ENCODE measurements at regions not wholly inside any gene's neighbourhood (a gene's known extent, or its start where the extent isn't known, plus 50 kb on each side); places are given as distances from the start of the nearest gene placed in this dataset.

DNA sequence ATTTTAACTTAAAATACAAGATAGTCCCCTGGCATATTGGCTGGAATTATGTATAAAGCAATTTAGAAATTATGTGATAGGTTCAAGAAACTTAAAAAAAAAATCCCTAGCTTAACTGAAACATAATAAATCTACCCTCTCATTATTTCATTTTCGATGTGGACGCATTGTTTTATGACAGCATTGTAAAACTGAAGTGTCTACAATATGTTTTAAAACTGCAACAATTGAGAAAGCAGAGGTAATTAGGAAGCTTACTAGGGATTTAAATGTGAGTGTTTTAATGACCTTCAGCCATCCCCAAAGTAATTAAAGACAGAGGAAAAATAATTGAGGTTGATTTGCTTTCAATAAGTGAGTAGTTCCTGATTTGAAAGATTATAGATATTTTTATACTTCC, 776.0 kb downstream of the TBC1D32 start:
- Histone ChIP-seq H3K36me3 (replicated peaks in 1 of 2; ENCODE audit: insufficient read depth in 1 of 2, low read depth in 2 of 2) (no peaks in the 10 kb centered on the region), H3K4me1 (no peaks in the 10 kb centered on the region), H3K4me3 (no peak overlapping the region), H3K9me3 (no peaks in the 10 kb centered on the region), H3K27ac (no peak overlapping the region), H3K27me3 (no peaks in the 10 kb centered on the region)
- TF ChIP-seq, protein P1, sequence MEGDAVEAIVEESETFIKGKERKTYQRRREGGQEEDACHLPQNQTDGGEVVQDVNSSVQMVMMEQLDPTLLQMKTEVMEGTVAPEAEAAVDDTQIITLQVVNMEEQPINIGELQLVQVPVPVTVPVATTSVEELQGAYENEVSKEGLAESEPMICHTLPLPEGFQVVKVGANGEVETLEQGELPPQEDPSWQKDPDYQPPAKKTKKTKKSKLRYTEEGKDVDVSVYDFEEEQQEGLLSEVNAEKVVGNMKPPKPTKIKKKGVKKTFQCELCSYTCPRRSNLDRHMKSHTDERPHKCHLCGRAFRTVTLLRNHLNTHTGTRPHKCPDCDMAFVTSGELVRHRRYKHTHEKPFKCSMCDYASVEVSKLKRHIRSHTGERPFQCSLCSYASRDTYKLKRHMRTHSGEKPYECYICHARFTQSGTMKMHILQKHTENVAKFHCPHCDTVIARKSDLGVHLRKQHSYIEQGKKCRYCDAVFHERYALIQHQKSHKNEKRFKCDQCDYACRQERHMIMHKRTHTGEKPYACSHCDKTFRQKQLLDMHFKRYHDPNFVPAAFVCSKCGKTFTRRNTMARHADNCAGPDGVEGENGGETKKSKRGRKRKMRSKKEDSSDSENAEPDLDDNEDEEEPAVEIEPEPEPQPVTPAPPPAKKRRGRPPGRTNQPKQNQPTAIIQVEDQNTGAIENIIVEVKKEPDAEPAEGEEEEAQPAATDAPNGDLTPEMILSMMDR (IDR thresholded peaks at IDR 0.05), result no peak
- TF ChIP-seq POLR2A (IDR thresholded peaks at IDR 0.05), result no peak
- intact Hi-C loops (cut with DNase I), result no loop called here
- no peak for ATAC-seq
- 78 to 81% methylated on average over 2 of the region's 2 CpGs for WGBS, 2 donors
- no peak for DNase-seq

DNA sequence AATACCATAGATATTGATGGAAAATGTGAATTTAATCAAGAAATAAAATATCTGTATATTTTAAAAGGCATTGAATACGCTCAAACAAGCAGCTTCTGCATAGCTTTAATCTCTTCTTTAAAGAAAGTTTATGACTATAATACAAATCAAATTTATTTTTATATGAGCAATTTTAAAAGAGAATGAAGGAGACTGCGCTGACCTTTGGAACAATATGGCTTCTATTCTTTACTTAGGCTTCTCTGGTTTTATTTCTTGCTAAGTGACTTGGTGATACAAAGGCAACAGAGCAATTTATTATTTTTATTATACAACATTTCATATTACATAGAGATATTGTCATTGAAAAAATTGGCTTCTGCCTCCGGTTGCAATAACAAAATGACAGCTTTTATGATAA, 776.7 kb downstream of the TBC1D32 start:
- Histone ChIP-seq H3K4me3 (no peak overlapping the region), H3K9me3 (no peaks in the 10 kb centered on the region), H3K36me3 (replicated peaks in 1 of 2; ENCODE audit: insufficient read depth in 1 of 2, low read depth in 2 of 2) (no peaks in the 10 kb centered on the region), H3K27ac (no peak overlapping the region), H3K4me1 (no peaks in the 10 kb centered on the region), H3K27me3 (no peaks in the 10 kb centered on the region)
- TF ChIP-seq, protein P1 (IDR thresholded peaks at IDR 0.05), result no peak
- TF ChIP-seq POLR2A (IDR thresholded peaks at IDR 0.05), result no peak
- intact Hi-C loops (cut with DNase I), result no loop called here
- ATAC-seq, result no peak
- DNase-seq, result no peak
- 68 to 82% methylated on average over 3 of the region's 3 CpGs for WGBS, 2 donors

DNA sequence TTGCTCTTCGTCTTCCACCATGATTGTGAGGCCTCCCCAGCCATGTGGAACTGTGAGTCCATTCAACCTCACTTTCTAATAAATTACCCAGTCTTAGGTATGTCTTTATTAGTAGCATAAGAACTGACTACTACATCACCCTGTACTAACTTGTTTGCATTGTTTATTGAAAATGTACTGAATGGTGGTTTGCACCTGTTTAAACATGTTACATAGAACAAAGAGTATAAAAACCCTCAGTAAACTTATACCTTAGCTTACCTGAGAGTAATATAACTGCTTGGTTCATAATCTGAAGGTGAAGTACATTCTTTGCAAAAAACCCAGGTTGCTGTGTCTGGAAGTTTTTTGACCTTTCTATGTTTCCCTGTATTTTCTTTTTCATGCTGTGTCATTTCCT, 777.8 kb downstream of the TBC1D32 start:
- DNase-seq (no peak), ATAC-seq (no peak)
- H3K9me3 ChIP-seq, result no peaks in the 10 kb centered on the region
- no peaks in the 10 kb centered on the region for H3K36me3 ChIP-seq (replicated peaks in 1 of 2; ENCODE audit: insufficient read depth in 1 of 2, low read depth in 2 of 2)
- 88 to 96% methylated on average over 1 of the region's 1 CpG for WGBS, 2 donors
- H3K27ac ChIP-seq, result no peak overlapping the region
- no peak overlapping the region for H3K4me3 ChIP-seq
- intact Hi-C loops (cut with DNase I), result no loop called here
- no peaks in the 10 kb centered on the region for H3K4me1 ChIP-seq
- H3K27me3 ChIP-seq, result no peaks in the 10 kb centered on the region
- TF ChIP-seq, protein P1 (IDR thresholded peaks at IDR 0.05), result no peak
- no peak for TF ChIP-seq POLR2A (IDR thresholded peaks at IDR 0.05)

DNA sequence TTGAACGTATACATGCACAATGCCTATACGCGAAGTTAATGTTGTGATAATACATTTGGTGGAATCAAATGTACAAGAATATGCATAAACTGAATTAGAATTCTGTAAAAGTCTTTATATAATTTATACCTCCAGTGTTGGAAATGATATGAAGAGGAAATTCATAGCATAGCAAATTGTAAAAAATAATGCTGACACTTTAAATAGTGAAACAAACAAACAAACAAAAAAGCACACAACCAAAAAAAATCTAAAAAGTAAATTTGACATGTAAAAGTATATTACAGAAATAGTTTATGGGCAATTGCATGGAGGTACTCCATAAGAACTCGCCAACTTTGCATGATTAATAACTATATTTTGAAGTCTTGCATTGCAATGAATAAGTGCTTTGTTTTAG, 780.9 kb downstream of the TBC1D32 start:
- Histone ChIP-seq H3K27ac (no peak overlapping the region), H3K4me3 (no peak overlapping the region), H3K4me1 (no peaks in the 10 kb centered on the region), H3K27me3 (no peaks in the 10 kb centered on the region), H3K36me3 (replicated peaks in 1 of 2; ENCODE audit: insufficient read depth in 1 of 2, low read depth in 2 of 2) (no peaks in the 10 kb centered on the region), H3K9me3 (no peaks in the 10 kb centered on the region)
- DNase-seq (no peak), ATAC-seq (no peak)
- intact Hi-C loops (cut with DNase I), result no loop called here
- no peak for TF ChIP-seq POLR2A (IDR thresholded peaks at IDR 0.05)
- TF ChIP-seq, protein P1 (IDR thresholded peaks at IDR 0.05), result no peak
- WGBS, 2 donors, result 79 to 84% methylated on average over 4 of the region's 4 CpGs

DNA sequence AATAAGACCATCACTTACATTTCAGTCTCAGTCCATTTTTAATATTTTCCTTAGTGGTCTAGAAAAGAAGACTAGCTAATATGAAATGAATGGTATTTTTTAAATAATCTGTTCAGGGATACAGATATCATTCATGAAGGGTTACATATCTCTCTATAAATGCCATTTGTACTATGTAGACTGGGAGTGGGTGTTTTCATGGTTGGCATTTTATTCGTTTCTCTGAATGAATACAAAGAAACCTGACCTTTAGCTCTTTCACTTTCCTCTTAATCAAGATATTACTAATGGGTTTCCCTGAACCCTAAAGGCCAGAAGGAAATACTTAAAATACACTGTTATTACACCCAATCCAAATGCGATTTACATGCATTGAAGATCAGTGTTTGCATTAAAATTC, 788.9 kb downstream of the TBC1D32 start:
- intact Hi-C loops (cut with DNase I), result no loop called here
- TF ChIP-seq POLR2A (IDR thresholded peaks at IDR 0.05), result no peak
- TF ChIP-seq, protein P1 (IDR thresholded peaks at IDR 0.05), result no peak
- H3K9me3 ChIP-seq, result no peaks in the 10 kb centered on the region
- H3K4me3 ChIP-seq, result no peak overlapping the region
- no peaks in the 10 kb centered on the region for H3K4me1 ChIP-seq
- H3K27me3 ChIP-seq, result no peaks in the 10 kb centered on the region
- DNase-seq (no peak), ATAC-seq (no peak)
- H3K36me3 ChIP-seq (replicated peaks in 1 of 2; ENCODE audit: insufficient read depth in 1 of 2, low read depth in 2 of 2), result no peaks in the 10 kb centered on the region
- WGBS, 2 donors, result 58 to 67% methylated on average over 2 of the region's 2 CpGs
- H3K27ac ChIP-seq, result no peak overlapping the region

All from body of pancreas (tissue), 4 donors.